T-helper 9 cell (primary cell): ENCODE measurements at regions not wholly inside any gene's neighbourhood (a gene's known extent, or its start where the extent isn't known, plus 50 kb on each side); places are given as distances from the start of the nearest gene placed in this dataset.
A peak's percentile ranks its signal among the peaks of the same experiment; 100 is the strongest.
"Not testable (repeated sequence)": the region's sequence is repeated elsewhere in the genome, so short reads cannot be mapped to it uniquely, and the experiment has no call there.

ENCODE experiments used
- DNase-seq: peaks from one replicate; pipeline ENCODE4 v3.0.0-alpha.2; 2020

DNA sequence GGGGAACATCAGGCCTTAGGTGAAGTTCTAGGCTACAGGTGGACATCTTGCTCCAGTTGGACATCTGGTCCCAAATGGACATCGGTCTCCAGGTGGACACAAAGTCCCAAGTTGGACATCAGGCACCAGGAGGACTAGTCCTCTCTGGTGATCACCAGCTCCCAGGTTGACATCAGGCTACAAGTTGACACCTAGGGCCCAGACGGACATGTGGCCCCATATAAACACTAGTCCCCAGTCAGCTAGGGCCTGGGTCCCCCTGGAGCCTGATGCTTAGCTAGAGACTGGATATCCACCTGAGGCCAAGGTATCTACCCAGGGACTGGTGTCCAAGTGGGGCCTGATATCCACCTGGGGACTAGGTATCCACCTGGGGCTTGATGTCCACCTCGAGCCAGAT lies 75.8 kb upstream of the ZNF337 start:
- not testable (repeated sequence) for DNase-seq

DNA sequence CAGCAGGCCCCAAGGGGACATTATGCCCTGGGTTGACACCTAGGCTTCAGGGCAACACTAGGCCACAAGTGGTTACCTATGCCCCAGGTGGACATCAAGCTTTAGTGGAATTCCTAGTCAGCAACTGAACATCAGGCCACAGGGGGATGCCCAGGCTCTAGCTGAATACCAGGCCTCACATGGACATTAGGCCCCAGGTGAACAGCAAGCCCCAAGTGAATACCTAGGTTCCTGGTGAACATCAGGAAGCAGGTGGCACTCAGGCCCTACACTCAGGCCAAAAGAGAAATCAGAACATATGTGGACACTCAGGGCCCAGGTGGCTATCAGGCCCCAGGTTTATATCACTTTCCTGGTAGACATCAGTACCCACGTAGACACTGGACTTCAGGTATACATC lies 75.2 kb upstream of the ZNF337 start:
- DNase-seq: not testable (repeated sequence)

DNA sequence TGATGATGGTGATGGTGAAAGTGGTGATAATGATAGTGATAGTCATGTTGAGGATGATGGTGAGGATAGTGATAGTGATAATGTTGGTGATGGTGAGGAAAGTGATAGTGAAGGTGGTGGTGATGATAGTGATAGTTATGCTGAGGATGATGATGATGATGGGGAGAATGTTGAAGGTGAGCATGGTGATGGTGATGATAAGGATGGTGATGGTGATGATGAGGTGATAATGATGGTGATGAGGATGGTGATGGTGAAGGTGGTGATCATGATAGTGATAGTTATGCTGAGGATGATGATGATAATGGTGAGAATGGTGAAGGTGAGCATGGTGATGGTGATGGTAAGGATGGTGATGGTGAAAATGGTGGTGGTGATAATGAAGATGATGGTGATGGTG lies 64.9 kb upstream of the ZNF337 start:
- no peak for DNase-seq

DNA sequence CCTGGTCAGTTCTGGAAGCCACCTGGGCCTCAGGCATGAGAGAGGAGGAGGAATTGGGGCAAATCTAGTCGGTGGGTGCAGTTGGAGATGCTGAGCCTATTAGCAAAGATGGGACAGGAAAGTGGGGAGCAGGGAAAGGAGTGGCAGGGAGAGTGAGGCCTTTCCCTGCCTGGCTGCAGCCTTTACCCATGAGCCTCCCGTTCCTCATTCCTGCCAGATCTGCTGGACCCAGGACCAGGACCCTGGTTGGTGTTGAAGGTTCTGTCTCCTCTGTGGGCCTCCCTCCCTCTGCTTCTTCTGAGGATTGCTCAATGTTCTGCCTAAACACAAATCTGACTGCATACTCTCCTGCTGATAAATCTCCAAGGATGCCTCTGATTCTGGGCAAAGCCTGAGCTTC lies 64.4 kb upstream of the ZNF337 start:
- not testable (repeated sequence) for DNase-seq

DNA sequence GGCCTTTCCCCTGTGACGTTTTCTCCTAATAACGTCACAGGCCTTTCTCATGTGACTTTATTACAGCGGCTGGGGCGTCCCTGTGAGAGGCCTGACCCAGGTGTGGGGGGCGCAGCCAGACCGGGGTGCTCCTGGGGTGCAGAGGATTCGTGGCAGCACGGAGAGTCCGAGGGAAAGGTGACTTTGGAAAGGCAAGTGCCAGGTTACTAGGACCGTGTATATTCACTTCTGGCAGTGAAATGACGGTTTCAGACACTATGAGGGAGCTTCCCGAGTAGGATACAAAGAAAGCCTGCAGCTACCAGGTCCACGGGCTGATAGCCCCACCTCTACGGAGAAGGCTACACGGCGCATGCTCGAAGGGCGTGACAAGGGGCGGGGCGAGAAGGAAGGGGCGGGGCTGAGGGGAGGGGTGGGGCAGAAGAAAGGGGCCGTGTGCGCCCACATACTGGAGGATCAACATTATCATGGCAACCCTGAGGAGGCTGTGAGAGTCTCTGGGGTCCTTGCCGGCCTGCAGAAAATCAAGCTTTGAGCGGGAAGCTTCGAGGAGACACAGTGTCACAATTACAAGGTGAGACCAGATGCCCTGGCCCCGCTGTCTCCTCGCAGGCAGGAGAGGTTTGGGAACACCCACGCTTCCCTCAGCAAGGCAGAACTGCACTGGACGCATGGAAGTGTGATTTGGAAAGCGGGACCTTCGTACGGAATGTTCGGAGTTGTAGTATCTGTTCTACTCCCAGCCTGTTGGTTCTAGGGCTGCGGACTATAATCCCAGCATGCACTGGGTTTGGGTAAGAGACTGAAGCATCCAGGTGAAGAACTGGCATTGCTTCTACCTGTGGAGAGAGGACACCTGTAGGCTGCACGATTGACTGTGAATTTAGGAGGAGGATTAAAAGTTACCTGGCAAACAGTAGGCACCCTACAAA lies 54.4 kb upstream of the ZNF337 start:
- peak; percentile 53 for DNase-seq

DNA sequence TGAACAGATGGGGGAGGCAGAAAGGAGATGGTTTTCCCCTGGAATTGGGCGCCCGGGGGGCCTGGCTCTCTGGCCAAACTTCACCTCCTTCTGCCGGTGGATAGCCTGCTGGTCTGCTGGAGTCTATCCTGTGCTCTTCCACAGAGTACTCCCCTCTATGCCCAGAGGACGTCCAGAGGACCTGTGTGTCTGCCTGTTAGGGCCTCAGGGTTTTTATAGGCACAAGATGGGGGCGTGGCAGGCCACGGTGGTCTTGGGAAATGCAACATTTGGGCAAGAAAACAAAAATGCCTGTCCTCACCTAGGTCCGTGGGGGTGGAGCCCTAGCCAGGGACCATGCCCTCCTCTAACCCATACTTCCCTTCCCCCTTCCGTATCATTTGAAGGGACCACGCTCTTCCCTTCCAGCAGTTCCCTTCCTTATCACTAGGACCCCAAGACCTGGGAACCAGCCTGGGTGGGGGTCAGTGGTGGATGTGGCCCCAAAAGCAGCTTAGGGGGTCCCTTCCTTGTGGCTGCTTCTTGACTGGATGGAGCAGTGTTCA lies 53.6 kb upstream of the ZNF337 start:
- no peak for DNase-seq

DNA sequence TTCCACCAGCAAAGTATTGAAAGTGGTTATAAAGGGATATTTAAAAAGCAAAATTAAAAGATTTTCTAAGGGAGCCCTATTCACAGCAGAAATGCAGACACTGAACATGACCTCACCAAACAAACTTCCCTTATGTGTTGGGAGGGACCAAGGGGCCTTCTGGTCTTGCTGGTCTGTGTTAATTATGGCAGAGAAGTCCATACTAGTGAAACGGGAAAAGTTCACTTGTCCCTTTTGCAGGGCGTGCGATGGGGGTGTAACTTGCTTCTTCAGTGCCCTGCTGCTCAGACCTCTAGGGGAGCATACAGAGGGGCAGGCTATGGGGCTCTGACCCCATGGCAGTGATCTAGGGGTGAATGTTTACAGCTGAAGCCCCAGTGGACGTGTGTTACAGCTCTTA lies 53.0 kb upstream of the ZNF337 start:
- no peak for DNase-seq
